Hepatocyte (in vitro differentiated cells): ENCODE measurements at regions not wholly inside any gene's neighbourhood (a gene's known extent, or its start where the extent isn't known, plus 50 kb on each side); places are given as distances from the start of the nearest gene placed in this dataset.
A peak's percentile ranks its signal among the peaks of the same experiment; 100 is the strongest.

ENCODE experiments used
- DNase-seq: peaks from one replicate; pipeline ENCODE4 v3.0.0-alpha.2; 2016; ENCODE audit warnings: low spot score
- H2AFZ ChIP-seq: fragments of 200-600 bp; sonication (generic); 2 replicates; pipeline ENCODE4 v1.6.0; 2016; ENCODE audit warnings: antibody characterized with exemption, mild to moderate bottlenecking
- H3K27ac ChIP-seq: fragments of 200-600 bp; sonication (generic); 2 replicates; pipeline ENCODE4 v1.5.1; 2016; ENCODE audit warnings: mild to moderate bottlenecking
- H3K27me3 ChIP-seq: fragments of 200-600 bp; sonication (generic); 2 replicates; pipeline ENCODE4 v1.6.1; 2016
- H3K36me3 ChIP-seq: fragments of 200-600 bp; sonication (generic); replicated peaks from 2 replicates; pipeline ENCODE4 v1.5.1; 2016; ENCODE audit warnings: low read depth; ENCODE audit not compliant: insufficient read depth
- H3K4me1 ChIP-seq: fragments of 200-600 bp; sonication (generic); 2 replicates; pipeline ENCODE4 v1.5.1; 2016; ENCODE audit warnings: mild to moderate bottlenecking, moderate library complexity; ENCODE audit not compliant: insufficient read depth
- H3K4me2 ChIP-seq: fragments of 200-600 bp; sonication (generic); 2 replicates; pipeline ENCODE4 v1.6.0; 2016
- H3K4me3 ChIP-seq: fragments of 200-600 bp; sonication (generic); 2 replicates; pipeline ENCODE4 v1.5.1; 2016; ENCODE audit warnings: mild to moderate bottlenecking
- H3K79me2 ChIP-seq: fragments of 200-600 bp; sonication (generic); 2 replicates; pipeline ENCODE4 v1.6.0; 2017; ENCODE audit warnings: mild to moderate bottlenecking
- H3K9me2 ChIP-seq: fragments of 200-600 bp; sonication (generic); replicated peaks from 2 replicates; pipeline ENCODE4 v1.6.0; 2017; ENCODE audit warnings: mild to moderate bottlenecking; ENCODE audit not compliant: insufficient read depth
- H3K9me3 ChIP-seq: fragments of 200-600 bp; sonication (generic); 2 replicates; pipeline ENCODE4 v1.5.1; 2016; ENCODE audit warnings: low read depth, mild to moderate bottlenecking
- H4K20me1 ChIP-seq: fragments of 200-600 bp; sonication (generic); 2 replicates; pipeline ENCODE4 v1.6.0; 2016; ENCODE audit warnings: mild to moderate bottlenecking; ENCODE audit not compliant: insufficient read depth, poor library complexity, severe bottlenecking
- CTCF ChIP-seq: fragments of 200-600 bp; sonication (generic); IDR thresholded peaks from 2 replicates; pipeline ENCODE4 v1.5.1; 2016; ENCODE audit warnings: antibody characterized with exemption, mild to moderate bottlenecking; ENCODE audit not compliant: poor library complexity
- EZH2 ChIP-seq: fragments of 200-600 bp; sonication (generic); IDR thresholded peaks from 2 replicates; pipeline ENCODE4 v1.6.1; 2016; ENCODE audit warnings: antibody characterized with exemption, mild to moderate bottlenecking, borderline replicate concordance
- EZH2phosphoT487 ChIP-seq: fragments of 200-600 bp; sonication (generic); IDR thresholded peaks from one replicate; pipeline ENCODE4 v1.6.1; 2018; ENCODE audit warnings: antibody characterized with exemption, mild to moderate bottlenecking, low read depth, moderate library complexity; ENCODE audit not compliant: unreplicated experiment, severe bottlenecking
- WGBS: methylation state at CpG from one replicate; pipeline ENCODE4 v1.1.6; 2016; ENCODE audit warnings: low lambda C conversion rate; ENCODE audit errors: missing lambda C conversion rate; 5-methylcytosine and 5-hydroxymethylcytosine counted together

- WGBS = 83% methylated on average over 9 of the region's 9 CpGs
- H3K79me2 ChIP-seq = no peaks in the 10 kb centered on the region
- no peak overlapping the region for H3K4me3 ChIP-seq
- H3K9me3 ChIP-seq = no peaks in the 10 kb centered on the region
- H3K27me3 ChIP-seq = no peaks in the 10 kb centered on the region
- H3K36me3 ChIP-seq = no peaks in the 10 kb centered on the region
- DNase-seq = no peak
- no peaks in the 10 kb centered on the region for H3K4me1 ChIP-seq
- no peak overlapping the region for H3K27ac ChIP-seq
- peak overlapping the region; percentile 20 for H3K4me2 ChIP-seq
- H4K20me1 ChIP-seq = no peaks in the 10 kb centered on the region
- TF ChIP-seq CTCF (no peak), EZH2 (no peak), EZH2phosphoT487 (no peak)
- no peak overlapping the region for H2AFZ ChIP-seq
- no peaks in the 10 kb centered on the region for H3K9me2 ChIP-seq
Measured at GRCh38 chr20:57948180-57948955, 238.6 kb upstream of the PMEPA1 start.

- H3K4me1 ChIP-seq = no peaks in the 10 kb centered on the region
- no peaks in the 10 kb centered on the region for H3K79me2 ChIP-seq
- peak overlapping the region; percentile 20 for H3K4me2 ChIP-seq
- no peaks in the 10 kb centered on the region for H3K9me3 ChIP-seq
- H3K4me3 ChIP-seq = no peak overlapping the region
- 76% methylated on average over 16 of the region's 16 CpGs for WGBS
- H2AFZ ChIP-seq = no peak overlapping the region
- H4K20me1 ChIP-seq = no peaks in the 10 kb centered on the region
- TF ChIP-seq CTCF (no peak), EZH2 (no peak), EZH2phosphoT487 (no peak)
- H3K36me3 ChIP-seq = no peaks in the 10 kb centered on the region
- H3K9me2 ChIP-seq = no peaks in the 10 kb centered on the region
- no peak for DNase-seq
- H3K27ac ChIP-seq = peak overlapping the region; percentile 14
- no peaks in the 10 kb centered on the region for H3K27me3 ChIP-seq
Measured at GRCh38 chr20:57947421-57948179, 237.8 kb upstream of the PMEPA1 start.

- no peak overlapping the region for H2AFZ ChIP-seq
- H3K9me2 ChIP-seq = no peaks in the 10 kb centered on the region
- H3K36me3 ChIP-seq = no peaks in the 10 kb centered on the region
- no peak overlapping the region for H3K4me2 ChIP-seq
- no peaks in the 10 kb centered on the region for H3K9me3 ChIP-seq
- DNase-seq = no peak
- H3K27me3 ChIP-seq = no peaks in the 10 kb centered on the region
- H3K4me3 ChIP-seq = no peak overlapping the region
- no peak overlapping the region for H3K27ac ChIP-seq
- H4K20me1 ChIP-seq = no peaks in the 10 kb centered on the region
- peaks cover 7% of the 10 kb centered on the region for H3K4me1 ChIP-seq
- H3K79me2 ChIP-seq = no peaks in the 10 kb centered on the region
- WGBS = 97% methylated on average over 8 of the region's 8 CpGs
- no peak for TF ChIP-seq EZH2
- no peak for TF ChIP-seq CTCF
- no peak for TF ChIP-seq EZH2phosphoT487
Measured at GRCh38 chr20:57946559-57947315, 236.9 kb upstream of the PMEPA1 start.
